ENCODE measurements at regions not wholly inside any gene's neighbourhood (a gene's known extent, or its start where the extent isn't known, plus 50 kb on each side); places are given as distances from the start of the nearest gene placed in this dataset.
"Not testable (repeated sequence)": the region's sequence is repeated elsewhere in the genome, so short reads cannot be mapped to it uniquely, and the experiment has no call there.

DNA sequence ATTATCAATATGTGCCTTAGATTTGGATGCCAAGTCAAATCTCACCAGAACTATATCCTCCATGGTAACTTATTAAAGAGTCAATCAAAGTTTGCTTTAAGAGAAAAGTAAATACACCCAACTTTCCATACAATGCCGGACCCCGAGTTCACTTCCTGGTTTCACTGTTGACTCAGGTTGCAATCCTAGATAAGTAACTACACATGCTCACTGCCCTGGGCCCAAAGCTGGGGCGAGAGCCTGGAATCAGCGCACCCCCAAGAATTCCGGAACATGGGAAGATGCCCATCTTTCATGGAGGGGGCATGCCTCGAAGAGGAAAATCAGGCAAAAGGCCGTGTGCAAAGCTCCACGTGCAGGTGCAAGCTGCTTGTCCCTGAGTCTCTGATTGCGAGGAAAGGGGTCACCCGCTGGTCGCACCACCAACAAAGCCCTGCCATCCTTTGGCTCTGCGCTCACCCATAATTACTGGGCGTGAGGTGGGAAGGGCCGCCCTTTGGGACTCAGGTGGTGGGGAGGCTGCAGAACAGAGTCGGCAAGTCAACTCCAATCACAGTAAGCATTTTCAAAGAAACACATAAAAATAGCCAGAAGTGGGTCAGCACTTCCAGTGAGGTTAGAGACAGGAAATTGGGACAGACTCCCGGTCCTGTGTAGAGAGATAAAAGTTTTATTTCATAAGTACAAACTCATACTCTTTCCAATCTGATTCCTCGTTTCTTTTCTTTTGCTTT is 167.7 kb downstream of the TOMM20 start:
- DNase-seq (ENCODE audit: low read depth in 2 of 2): no peak

DNA sequence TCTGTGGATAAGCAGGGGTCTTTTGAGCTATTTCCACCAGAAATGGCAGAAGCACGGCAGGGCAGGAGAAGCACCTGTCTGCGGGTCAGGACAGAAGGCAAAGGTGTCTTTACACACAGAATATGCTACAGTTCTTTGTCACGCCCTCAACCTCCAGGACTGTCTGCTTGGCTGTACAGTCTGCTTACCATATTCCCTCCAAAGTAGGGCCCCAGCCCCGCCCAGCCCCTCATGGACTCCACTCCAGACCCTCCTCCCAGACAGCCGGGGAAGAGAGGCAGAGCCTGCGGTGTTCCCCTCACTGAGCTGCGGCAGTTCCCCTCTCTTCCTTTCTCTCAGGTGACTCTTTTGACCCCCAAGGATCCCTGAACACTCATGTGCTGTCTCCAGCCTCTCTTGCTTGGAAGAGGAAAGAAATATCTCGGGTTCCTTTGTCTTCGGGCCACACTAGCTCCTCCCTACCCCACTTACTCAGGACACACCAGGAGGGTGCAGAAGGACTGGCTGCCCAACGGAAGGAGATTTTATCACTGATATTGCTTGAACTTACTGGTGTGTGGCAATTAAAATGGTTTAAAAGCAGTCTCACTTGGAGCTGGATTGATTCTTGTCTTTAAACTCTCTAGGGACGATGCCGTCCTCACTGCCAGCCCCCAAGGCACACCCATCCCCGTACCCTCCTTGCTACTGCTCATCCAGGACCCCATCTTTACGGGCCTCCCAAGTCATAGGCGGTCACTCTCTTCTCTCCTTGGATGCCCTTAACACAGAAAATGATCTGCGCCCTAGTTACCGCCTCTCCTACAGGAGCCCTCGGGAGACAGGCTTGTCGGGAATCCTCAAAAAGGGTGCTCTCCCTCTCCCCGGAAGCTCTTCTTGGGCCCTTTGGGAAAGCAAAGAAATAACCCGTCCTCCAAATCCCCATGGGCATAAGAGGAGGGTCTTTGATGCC is 169.7 kb downstream of the TOMM20 start:
- no peak for DNase-seq (ENCODE audit: low read depth in 2 of 2)

DNA sequence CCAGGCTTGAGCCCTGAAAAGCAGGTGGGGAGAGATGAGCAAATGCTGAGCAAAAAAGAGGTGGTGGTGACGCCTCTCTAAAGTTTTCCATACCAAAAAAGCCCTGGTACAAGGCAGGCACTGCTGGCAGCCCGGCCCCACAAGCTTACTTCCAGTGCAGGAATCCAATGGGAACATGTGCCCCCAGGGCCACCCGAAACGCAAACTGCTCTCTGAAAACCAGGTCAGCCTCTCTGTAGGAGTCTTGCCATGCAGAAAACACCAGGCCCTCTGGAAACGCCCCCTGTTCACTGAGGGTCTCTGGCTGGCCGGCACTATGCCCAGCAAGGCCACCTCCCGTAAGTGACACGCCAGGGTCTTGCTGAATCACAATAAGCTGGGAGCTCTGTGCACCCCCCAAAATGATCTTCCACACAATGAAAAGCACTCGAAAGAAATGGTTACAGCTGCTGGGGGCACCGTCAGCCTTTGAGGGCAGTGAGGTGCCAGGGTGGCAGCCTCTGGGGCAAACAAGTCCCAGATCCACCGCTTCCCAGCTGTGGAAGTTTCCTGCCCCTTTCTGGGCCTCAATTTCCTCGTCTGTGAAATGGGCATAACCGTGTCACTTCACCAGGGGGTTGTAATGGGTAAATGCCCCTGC is 170.5 kb downstream of the TOMM20 start:
- no peak for DNase-seq (ENCODE audit: low read depth in 2 of 2)

DNA sequence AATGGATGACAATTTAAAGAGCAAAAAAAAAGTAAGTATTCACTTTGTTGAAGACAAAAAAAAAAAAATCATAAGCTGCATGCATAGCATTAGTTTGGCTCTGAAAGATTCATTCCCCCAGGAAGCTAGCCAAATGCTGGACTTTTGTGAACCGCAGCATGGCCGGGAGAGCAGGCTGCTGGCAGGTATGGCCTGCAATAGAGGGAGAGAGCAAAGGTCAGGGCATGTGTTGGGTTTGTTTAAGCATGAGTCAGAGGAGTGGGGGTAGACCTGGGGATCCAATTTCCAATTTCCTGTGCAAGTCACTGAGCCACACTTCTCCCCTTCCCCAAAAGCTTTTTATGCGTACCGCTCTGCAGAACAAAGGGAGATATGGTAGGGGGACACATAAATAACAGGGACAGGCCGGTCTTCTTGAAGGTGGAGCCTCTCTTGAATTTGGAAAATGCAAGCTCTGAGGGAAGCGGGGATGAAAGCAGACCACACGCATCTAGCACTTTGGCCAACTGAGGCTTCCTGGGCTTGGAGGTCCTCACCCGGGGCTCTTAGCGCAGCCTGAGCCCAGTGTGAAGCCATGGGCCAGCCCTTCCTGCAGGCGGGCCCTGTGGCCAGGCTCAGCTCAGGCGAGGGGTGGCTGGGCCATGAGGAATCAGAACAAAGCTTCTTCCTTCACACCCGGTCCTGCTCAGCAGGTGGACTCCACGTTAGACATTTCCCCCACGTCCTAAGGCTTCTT is 171.1 kb downstream of the TOMM20 start:
- DNase-seq (ENCODE audit: low read depth in 2 of 2): no peak

DNA sequence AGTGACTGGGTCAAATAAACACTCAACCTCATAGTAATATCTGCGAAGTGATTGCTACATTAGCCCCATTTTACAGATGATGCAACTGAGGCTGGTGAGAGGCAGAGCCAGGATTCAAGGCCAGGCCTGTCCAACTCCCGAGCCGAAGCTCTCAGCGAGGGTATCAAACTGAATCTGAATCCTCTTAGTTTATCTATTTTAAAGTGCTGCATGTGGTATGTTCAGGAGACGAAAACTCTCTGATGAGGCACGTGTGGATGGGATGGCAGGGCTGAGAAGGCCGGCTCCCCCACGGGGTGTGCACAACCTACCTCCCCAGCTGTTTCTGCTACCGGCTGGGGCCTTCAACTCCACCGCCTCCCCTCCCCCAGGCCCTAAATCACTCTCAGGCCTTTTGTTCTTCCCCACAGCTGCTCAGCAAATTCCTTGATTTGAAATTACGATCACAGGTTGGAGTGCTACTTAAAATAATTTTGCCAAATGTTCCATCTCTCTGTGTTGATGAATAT is 171.8 kb downstream of the TOMM20 start:
- DNase-seq (ENCODE audit: low read depth in 2 of 2): no peak

DNA sequence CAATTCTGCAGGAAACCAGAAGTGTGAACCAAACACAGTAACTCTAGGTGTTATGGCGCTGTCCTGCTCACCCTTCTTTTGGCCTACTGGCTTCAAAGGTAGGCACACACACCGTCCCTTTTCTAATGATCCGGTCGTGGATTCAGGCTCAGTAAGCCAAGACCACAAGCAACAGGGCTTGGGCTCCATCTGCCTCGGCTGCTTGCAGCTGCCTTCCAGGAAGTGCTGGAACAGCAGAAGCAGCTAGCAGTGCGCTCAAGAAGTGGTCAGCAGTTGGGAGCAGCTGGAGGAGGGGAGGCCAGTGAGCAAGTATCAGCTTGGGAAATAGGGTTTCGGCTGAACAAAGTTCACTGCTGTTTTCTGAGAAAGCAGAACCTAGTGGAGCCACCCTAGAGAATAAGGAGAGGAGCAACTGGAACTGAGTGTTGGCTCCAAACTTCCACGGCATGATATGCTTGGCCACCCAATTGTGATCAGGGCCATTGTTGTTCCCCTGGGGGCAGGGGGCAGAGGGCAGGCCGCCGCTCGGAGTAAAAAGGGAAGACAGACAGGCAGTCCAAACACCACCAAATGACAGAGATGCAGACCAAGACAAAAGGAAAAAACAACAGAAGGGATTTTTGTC is 173.4 kb downstream of the TOMM20 start:
- DNase-seq (ENCODE audit: low read depth in 2 of 2): no peak

DNA sequence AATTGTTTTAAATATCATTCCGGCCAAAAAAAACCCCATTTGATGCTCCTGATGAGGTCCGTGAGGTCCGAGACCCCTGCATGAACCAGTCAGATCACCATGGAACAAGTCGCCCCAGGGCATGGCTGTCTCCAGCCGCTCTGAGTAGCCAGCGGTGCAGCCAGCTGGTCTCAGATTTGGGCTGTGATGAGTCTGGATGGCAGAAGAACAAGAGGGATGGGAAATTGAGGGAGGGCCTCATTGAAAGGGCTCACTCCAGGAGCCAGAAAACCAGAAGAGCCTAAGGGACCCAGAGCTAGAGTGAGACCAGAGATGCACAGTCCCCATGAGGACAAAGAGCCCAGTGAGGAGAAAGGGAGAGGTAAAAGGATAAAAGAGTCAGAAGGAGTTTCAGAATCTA is 174.0 kb downstream of the TOMM20 start:
- no peak for DNase-seq (ENCODE audit: low read depth in 2 of 2)

DNA sequence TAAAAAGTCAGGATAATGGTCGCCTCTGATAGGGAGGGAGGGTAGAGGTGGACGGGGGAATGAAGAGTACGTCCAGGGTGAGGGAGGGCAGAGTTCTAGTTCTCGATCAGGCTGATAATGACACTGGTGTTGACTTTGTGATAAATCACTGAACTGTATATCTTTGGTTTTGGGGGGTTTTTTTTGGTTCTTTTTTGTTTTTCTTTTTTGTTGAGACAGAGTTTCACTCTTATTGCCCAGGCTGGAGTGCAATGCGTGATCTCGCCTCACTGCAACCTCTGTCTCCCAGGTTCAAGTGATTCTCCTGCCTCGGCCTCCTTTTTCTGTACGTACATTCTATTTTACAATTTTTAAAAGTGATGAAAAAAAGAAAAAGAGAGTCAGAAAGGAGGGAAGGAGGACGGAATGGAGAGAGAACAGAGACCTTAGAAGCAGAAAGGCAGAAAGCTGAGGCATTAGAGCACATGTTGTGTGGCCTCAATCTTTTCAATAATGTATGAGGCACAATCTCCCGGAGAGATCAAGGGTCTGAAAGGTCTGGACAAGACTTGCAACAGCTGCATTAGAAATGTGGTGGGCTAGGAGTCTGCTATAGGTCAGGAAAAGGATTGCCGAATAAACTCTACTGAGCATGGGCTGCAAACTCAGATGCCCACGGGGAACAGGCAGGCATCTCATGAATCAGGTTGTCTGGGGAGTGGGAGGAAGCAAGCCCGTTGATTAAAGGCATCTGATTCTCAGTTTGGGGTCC is 174.8 kb downstream of the TOMM20 start:
- DNase-seq (ENCODE audit: low read depth in 2 of 2): no peak

DNA sequence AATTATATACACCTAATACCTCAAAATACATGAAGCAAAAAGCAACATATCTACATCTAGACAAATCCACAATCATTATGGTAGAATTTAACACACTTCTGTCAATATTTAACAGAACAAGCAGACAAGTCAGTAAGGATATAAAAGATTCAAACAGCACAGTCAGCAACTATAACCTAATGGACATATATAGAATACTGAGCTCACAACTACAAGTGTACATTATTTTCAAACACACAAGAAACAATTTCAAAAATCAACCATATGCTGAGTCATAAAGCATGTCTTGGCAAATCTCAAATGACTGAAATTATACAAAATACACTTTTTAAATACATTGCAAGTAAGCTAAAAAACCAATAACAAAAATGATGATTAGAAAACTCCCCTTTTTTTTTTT is 178.0 kb downstream of the TOMM20 start:
- no peak for DNase-seq (ENCODE audit: low read depth in 2 of 2)

DNA sequence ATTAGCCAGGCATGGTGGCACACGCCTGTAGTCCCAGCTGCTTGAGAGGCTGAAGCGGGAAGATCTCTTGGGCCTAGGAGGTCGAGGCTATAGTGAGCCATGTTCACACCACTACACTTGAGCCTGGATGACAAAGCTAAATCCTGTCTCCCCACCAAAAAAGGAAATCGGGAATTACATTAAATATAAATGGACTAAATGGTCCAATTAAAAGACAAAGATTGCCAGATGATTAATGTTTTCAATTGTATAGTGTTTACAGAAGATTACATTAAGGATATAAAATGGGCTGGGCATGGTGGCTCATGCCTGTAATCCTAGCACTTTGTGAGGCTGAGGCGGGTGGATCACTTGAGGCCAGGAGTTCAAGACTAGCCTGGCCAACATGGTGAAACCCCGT is 179.1 kb downstream of the TOMM20 start:
- DNase-seq (ENCODE audit: low read depth in 2 of 2): not testable (repeated sequence)

DNA sequence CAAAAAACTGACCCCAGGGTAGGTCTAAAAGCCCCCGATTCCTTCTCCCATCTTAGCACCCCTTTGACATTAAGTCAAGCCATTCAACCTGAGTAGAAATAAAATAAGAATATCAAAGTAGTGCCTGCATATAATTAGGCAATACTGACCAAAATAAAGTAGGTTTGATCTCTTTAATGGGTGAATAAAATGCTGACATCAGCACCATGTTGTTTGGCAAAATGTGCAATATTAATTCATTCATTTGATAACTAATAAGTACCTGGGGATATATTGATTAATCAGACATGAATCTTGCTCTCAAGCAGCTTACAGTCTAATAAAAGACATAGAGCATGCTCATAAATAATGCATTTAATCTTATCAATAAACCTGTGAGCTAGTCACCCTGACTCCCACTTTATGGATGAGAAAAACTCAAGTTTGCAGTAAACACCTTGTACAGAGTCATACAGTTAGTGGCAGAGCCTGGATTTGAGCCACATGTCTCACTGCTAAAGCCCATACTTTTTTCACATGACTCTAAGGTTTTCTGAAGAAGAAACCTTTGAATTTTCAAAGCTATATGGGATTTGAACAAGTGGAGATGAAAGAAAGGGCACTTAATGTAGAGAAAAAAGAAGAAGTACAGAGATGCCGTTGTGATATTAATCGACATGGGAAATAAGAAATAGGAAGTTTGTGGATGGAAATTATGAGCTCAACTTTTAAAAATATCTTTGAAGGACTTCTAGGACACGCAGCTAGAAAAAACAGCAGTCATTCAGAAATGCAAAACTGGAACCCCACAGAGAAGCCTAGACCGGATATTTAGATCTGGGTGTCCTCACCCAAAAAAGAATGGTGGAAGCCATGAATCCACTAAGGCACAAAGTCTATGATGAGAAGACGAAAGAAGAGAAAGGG is 183.9 kb downstream of the TOMM20 start:
- no peak for DNase-seq (ENCODE audit: low read depth in 2 of 2)

DNA sequence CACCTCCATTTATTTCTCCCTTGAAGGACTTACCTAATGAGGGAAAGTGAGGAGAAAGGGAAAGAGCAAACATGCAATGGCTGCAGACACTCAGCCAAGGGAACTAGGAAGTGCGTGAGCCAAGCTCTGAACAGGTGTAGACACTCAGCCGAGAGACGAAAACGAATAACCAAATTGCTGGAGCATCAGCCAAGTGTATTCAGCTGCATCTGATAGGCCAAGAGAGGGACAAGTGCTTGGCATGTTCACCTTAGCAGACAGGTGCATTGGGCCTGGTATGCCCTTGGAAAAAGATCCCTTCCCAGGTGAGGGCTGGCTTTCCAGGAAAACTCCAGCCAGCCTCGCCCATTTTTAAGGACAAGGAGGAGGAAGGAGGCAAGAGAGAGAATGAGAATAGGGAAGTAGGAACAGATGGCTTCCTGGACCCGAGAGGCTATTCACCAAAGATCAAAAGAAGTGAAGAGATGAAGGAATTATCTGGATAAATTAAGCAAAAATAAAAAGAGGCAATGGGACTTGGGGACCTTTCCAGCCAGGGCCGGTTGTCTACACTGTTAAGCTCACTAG is 184.7 kb downstream of the TOMM20 start:
- no peak for DNase-seq (ENCODE audit: low read depth in 2 of 2)

DNA sequence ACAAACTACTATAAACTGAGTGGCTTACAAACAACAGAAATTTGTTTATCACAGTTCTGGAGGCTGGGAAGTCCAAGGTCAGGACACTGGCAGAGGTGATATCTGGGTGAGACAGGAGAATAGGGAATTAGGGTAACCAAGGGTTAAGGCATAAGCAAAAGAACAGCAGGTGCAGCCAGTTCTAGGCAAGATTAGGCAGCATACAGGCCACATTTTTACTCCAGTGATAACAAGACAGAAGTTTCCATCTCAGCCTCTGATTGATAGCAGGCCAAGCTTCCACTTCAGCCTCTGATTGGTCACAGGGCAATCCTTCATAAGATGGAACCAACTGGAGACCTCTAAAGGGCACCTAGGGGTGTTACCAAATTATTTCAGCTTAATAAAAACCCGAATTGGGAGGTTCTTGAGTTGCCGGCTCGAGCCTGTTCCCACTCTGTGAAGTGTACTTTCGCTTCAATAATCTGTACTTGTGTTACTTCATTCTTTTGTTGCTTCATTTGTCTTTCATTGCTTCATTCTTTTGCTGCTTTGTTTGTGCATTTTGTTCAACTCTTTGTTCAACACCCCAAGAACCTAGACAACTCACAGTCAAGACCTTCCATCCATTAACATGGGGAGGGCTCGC is 185.6 kb downstream of the TOMM20 start:
- DNase-seq (ENCODE audit: low read depth in 2 of 2): no peak

DNA sequence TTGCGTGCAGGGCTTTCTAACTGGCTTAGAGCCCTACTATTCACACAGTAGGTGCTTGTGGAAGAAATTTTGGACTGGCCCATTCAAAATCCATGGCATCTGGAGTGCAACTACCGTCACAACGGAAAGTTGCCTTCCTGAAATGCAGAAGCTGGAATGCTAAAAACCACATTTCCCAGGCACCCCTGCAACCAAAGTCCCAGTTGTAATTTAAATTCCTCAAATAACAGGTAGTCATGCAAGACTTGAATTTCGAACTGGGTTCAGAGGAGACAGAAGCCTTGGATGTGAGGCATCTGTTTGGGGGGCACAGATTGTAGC is 186.7 kb downstream of the TOMM20 start:
- no peak for DNase-seq (ENCODE audit: low read depth in 2 of 2)

DNA sequence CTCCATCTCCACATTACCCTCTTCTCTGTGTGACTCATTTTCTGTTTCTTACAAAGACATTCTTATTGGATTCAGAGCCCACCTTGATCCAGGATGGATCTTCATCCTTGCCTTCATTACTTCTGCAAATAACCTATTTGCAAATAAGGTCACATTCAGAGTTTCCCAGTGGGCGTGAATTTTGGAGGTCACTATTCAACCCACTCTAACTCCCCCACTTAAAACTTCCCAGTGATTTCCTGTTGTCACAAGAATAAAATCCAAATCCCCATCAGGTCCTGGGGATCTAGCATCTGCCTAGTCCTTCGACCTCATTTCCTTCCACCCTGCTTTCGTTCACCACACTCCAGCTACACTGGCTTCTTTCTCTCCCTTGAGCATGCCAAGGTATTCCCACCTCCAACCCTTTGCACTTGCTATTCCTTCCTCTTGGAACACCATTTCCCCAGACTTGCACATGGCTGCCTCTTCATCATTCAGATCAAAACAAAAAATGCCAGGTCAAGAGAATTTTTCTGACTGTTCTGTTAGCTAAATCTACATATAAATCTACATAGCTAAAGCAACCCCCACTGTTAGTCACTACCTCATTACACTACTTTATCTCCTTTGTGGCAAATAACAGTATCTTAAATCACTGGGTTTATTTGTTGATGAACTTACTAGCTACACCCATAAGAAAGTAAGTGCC is 187.2 kb downstream of the TOMM20 start:
- DNase-seq (ENCODE audit: low read depth in 2 of 2): no peak

DNA sequence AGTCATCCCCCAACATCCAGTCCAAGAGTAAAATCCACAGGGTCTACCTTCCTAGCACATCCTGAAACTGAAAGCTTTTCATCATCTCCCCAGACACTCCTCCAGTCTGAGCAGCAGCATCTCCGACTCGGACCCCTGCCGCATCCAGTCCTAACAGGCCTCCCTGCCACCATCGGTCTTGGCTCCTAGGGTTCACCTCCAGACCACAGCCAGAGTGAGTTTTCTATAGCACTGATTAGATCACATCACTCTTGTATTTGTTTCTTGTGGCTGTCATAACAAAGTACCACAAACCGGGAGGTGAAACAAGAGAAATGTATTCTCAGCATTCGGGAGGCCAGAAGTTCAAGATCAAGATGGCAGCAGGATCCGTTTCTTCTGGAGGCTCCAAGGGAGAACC is 187.8 kb downstream of the TOMM20 start:
- DNase-seq (ENCODE audit: low read depth in 2 of 2): no peak

DNA sequence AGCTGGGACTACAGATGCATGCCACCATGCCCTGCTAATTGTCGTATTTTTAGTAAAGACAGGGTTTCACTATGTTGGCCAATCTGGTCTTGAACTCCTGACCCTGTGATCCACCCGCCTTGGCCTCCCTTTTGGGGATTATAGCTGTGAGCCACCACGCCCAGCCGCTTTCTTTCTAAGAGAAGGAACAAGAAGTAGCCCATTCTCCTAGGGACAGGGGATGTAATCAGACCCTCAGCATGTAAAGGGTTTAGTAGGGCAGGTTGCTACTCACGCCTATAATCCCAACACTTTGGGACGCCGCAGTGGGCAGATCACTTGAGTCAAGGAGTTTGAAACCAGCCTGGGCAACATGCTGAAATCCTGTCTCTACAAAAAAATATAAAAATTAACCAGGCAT is 189.7 kb downstream of the TOMM20 start:
- DNase-seq (ENCODE audit: low read depth in 2 of 2): no peak

DNA sequence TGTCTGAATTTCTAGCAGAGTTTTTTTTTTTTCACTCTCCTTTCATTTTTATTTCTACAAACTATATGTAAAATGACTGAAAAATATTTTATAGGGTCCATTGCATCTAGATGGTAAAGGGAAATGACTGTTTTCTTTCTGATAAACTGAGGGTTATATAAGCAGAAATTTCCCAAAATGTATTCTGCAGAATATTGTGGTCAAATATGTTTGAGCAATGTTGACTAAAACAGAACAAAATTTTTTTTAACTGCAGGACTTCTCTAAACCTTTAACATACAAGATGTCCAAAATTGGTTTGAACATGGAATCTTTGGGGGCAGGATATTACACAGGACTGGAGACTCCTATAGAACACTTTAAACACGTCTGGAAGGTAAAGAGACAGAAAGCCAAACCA is 190.5 kb downstream of the TOMM20 start:
- no peak for DNase-seq (ENCODE audit: low read depth in 2 of 2)

Measured in activated CD8-positive, alpha-beta memory T cell treated with anti-CD3 and anti-CD28 coated beads for 4 hours (primary cell).